GM12892 (cell line): ENCODE measurements at regions not wholly inside any gene's neighbourhood (a gene's known extent, or its start where the extent isn't known, plus 50 kb on each side); places are given as distances from the start of the nearest gene placed in this dataset.

Experiments used
- DNase-seq: peaks from one replicate; pipeline ENCODE4 v3.0.0; 2011; ENCODE audit not compliant: insufficient read length
- FAIRE-seq: peaks from 2 replicates; lab custom pipeline; 2011; peaks lifted over from hg19 to GRCh38; lab: Jason Lieb, UNC
- POLR2A ChIP-seq: IDR thresholded peaks from 2 replicates; pipeline ENCODE4 v1.6.1; 2011; ENCODE audit warnings: low read depth, low read length, control low read depth
- POLR2AphosphoS5 ChIP-seq: IDR thresholded peaks from 2 replicates; pipeline ENCODE4 v1.6.1; 2011; ENCODE audit warnings: low read depth, low read length, control low read depth
- TAF1 ChIP-seq: IDR thresholded peaks from 2 replicates; pipeline ENCODE4 v1.6.1; 2011; ENCODE audit warnings: low read depth, mild to moderate bottlenecking, control low read depth, low read length, borderline replicate concordance

GRCh38 chr9:82275258-82275927 lies 286.8 kb downstream of the SPATA31D1 start:
- DNase-seq: no peak
- TF ChIP-seq TAF1 (no peak), POLR2A (no peak), POLR2AphosphoS5 (no peak)
- no peak for FAIRE-seq

DNA sequence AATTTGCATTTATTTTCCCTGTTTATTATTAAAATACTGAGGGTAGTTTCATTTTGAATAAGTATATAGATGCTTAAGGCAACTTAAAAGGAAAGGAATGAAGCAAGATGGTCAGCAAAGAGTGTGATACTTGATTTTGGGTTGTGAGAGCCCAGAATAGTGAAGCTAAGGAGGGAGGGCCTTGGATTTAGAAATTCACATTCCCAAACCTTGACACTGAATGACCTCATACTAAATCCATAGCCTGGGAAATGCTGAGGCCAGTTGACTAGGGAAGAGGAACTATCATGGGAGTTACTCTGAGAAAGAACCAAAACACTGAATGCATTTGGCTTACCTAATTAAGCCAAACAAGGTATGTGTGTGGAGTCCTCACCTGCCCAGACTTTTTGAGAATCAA lies 292.5 kb downstream of the SPATA31D1 start:
- DNase-seq: no peak
- TF ChIP-seq TAF1 (no peak), POLR2A (no peak), POLR2AphosphoS5 (no peak)
- no peak for FAIRE-seq

- no peak for FAIRE-seq
- TF ChIP-seq POLR2A: no peak
- no peak for TF ChIP-seq POLR2AphosphoS5
- no peak for TF ChIP-seq TAF1
- DNase-seq: no peak
These were observed 296.2 kb downstream of the SPATA31D1 start for GRCh38 chr9:82284758-82285157.

DNA sequence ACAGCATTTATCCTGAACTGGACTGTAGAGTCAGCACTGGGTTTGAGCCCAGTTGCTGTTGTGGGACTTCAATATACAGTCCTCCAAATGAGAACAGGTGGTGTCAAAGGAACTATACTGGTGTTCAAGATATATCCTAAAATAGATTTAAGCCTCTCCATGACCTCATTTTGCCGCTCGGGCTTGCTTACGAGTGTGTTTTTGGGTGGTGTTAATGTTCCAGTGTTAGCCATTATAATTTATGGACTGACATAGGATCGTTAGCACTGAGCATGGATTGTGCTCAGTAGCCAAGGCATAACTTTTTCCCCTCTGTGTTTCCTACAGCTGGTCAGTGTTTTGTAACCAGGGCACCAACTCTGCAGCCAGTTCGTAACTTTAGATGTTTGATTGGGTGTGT lies 306.6 kb downstream of the SPATA31D1 start:
- no peak for FAIRE-seq

DNA sequence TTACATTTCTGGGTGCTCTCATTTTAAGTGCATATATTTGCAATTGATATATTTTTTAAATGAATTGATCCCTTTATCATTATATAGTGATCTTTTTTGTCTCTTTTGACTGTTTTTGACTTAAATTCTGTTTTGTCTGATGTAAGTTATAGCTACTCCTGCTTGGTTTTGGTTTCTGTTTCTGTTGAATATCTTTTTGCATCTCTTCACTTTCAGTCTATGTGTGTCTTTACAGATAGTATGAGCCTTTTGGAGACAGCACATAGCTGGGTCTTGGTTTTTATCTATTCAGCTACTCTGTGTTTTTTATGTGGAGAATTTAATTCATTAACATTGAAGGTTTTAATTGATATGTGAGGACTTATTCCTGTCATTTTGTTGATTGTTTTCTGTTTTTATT lies 311.3 kb downstream of the SPATA31D1 start:
- no peak for FAIRE-seq
- DNase-seq: no peak
- TF ChIP-seq POLR2AphosphoS5 (no peak), POLR2A (no peak), TAF1 (no peak)

More for the DNA sequence above, 306.6 kb downstream of the SPATA31D1 start:
- TF ChIP-seq POLR2AphosphoS5: no peak
- no peak for TF ChIP-seq POLR2A
- no peak for TF ChIP-seq TAF1
- no peak for DNase-seq

GRCh38 chr9:82302968-82303655 lies 314.5 kb downstream of the SPATA31D1 start:
- no peak for FAIRE-seq
- DNase-seq: no peak
- TF ChIP-seq POLR2AphosphoS5 (no peak), POLR2A (no peak), TAF1 (no peak)

GRCh38 chr9:82308836-82309235 lies 320.3 kb downstream of the SPATA31D1 start:
- DNase-seq (no peak), FAIRE-seq (no peak)
- no peak for TF ChIP-seq POLR2A
- no peak for TF ChIP-seq POLR2AphosphoS5
- no peak for TF ChIP-seq TAF1

GRCh38 chr9:82313697-82314096 lies 325.1 kb downstream of the SPATA31D1 start:
- TF ChIP-seq POLR2A (no peak), TAF1 (no peak), POLR2AphosphoS5 (no peak)
- FAIRE-seq (no peak), DNase-seq (no peak)

- FAIRE-seq: no peak
- TF ChIP-seq POLR2A (no peak), TAF1 (no peak), POLR2AphosphoS5 (no peak)
- DNase-seq: no peak
These were observed 332.0 kb downstream of the SPATA31D1 start for GRCh38 chr9:82320566-82320965.

GRCh38 chr9:82325907-82326306 lies 337.3 kb downstream of the SPATA31D1 start:
- no peak for DNase-seq
- FAIRE-seq: no peak
- TF ChIP-seq POLR2AphosphoS5 (no peak), TAF1 (no peak), POLR2A (no peak)

GRCh38 chr9:82327641-82328040 lies 339.1 kb downstream of the SPATA31D1 start:
- DNase-seq: no peak
- no peak for FAIRE-seq
- TF ChIP-seq POLR2A (no peak), POLR2AphosphoS5 (no peak), TAF1 (no peak)

GRCh38 chr9:82331079-82331478 lies 342.5 kb downstream of the SPATA31D1 start:
- FAIRE-seq (no peak), DNase-seq (no peak)
- TF ChIP-seq POLR2A (no peak), POLR2AphosphoS5 (no peak), TAF1 (no peak)
